HG03457 (cell line): ENCODE measurements at regions not wholly inside any gene's neighbourhood (a gene's known extent, or its start where the extent isn't known, plus 50 kb on each side); places are given as distances from the start of the nearest gene placed in this dataset.
"Not testable (repeated sequence)": the region's sequence is repeated elsewhere in the genome, so short reads cannot be mapped to it uniquely, and the experiment has no call there.

ENCODE experiments used
- ATAC-seq: cut with Tn5 transposase; IDR thresholded peaks from one replicate; pipeline ENCODE4 v1.9.1; 2021; ENCODE audit warnings: moderate number of reproducible peaks; ENCODE audit not compliant: unreplicated experiment

DNA sequence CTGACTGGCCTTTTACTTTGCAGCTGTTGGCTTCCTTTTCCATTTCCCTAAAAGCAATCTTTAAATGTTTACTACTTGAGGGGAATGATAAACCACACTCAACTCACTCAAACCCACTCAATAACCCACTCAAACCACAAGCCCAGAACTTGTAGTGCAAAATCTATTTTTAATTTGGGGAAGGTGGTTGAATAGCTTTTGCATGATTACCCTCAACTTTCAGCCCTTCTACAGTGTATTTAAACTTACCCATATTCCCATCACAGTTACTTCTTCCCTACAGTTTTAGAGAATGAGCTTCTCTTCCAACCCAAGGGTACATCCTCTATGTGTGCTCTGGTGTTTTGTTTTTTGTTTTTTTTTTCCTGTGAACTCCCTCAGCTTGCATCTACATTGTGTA, 636.1 kb downstream of the TDRD15 start:
- ATAC-seq = no peak

DNA sequence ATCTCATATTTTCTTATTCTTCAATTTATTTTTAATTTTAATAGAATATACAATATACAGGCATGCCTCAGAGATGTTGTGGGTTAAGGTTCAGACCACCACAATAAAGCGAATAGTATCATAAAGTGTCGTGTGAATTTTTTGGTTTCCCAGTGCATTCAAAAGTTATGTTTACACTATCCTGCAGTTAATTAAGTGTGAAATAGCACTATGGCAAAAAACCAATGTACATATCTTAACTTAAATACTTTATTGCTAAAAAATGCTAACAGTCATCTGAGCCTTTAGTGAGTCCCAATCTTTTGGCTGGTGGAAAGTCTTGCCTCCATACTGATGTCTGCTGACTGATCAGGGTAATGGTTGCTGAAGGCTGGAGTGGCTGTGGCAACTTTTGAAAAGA, 637.6 kb downstream of the TDRD15 start:
- no peak for ATAC-seq

DNA sequence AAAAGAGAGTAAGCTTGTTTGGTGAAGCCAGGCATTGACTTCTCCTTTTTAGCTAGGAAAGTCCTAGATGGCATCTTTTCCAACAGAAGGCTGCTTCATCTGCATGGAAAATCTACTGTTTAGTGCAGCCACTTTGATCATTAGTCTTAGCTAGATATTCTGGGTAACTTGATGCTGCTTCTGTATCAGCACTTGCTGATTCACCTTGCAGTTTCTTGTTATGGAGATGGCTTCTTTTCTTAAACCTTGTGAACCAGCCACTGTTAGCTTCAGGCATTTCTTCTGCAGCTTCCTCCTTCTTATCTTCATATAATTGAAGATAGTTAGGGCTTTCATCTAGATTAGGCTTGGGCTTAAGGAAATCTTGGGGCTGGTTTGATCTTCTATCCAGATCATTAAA, 639.7 kb downstream of the TDRD15 start:
- no peak for ATAC-seq

DNA sequence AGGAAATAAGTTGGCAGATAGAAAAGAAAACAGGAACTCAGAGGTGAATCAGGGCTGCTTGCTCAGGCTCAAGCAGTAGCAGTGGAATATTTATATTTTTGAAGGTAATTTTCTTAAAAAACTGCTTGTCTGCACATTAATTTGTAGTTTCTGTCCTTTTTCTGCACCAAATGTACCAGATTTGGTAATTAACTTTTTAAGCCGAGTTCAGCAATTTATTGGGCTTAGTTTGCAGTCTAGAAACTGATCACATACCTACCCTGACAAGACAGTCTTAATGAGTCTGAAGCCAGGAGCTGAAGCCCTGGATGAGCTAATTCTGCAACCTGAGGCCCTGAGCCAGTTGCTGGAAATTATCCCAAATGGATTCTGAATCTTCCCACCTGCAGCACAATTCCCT, 647.0 kb downstream of the TDRD15 start:
- ATAC-seq = no peak

DNA sequence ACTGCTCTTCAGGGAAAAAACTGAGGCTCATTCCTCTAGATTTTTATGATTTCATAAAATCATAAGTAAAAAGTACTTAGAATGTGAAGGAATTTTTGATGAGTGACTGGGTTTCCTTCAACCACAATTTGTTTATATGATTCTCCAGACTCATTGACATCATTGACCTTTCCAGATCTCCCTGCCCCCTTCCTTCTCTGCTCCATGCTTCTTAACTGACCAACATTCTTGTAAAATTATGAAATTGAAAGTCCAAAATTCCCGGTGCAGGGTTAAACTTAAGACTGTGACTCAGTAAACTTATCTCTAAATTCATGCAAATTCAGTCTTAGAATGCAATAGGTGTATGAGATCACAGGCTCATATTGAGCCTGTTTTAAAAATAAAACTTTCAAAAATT, 648.9 kb downstream of the TDRD15 start:
- no peak for ATAC-seq

DNA sequence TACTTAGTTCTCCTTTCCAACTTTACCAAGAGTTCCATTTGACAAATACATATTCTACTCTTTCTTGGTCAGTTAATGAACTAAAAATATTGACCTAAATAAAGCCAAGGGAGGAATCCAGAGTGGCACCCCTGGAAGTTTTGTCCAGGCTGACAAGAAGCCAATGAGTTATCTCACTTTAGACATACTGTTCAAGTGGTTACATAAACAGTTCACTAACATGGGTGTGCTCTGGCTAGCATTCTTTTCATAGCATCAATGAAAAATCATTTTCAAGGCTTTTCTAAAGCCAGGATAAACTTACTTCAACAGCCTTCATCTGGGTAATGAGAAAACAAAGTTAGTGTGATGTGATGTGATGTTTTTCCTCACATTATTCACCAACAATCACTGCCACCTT, 649.4 kb downstream of the TDRD15 start:
- ATAC-seq = no peak

DNA sequence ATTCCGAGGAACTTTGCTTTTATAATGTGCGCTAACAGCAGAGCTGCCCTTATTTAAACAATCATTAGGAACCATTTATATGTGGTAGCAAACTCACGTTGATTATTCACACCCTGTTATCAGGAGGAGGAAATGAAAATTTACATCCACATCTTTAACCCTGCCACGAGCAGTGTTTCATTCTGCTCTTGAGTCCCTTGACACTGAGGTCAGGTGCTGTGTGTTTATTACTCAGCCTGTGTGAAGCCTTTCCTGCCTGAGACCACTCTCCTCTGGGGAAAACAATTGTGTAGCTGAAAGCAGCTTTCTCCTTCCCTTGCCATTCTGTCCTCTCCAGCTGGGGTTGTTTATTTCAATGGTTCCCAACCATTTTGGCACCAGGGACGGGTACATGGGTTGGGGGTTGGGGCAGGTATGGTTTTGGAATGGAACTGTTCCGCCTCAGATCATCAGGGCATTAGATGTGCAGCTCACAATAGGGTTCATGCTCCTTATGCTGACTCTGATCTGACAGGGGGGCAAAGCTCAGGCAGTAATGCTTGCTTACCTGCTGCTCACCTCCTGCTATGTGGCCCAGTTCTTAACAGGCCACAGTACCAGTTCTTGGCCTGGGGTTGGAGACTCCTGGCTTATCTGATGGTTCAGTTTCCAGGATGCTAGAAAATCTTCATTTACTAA, 651.1 kb downstream of the TDRD15 start:
- ATAC-seq = no peak

DNA sequence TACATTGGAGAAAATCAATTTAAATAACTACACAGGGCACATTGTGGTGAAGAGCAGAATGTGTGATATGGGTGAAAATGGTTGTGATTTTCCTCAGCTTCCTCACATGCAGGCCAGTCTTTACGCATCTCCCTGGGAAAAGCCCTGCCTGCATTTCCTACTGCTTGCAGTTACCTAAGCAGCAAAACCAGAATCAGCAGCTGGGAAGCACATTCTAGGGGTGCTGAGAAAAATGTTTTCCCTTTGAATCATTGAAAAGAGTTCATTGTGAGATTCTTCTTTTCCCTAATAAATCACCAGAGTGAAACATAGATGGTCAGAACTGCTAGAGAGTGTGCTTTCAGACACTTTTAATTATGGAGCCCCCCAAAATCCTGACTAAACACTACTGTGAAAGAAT, 656.0 kb downstream of the TDRD15 start:
- ATAC-seq = no peak

DNA sequence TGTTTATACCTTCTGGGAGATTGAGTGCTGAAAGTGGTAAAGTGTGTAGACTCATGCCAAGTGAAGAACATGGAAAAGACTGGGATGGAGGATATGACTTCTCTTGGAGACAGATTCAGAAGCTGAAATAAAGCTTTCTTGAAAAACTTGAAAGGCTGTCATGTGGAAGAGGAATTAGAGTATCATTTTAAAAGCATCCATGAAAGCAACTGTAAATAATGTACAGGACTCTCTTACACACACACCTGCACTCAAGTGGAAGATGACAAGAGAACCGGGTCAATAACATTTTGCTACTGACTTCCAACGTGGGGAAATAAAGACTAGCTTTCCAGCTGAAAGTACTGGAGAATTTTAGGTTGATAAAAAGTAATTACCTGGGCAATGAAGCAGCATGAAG, 658.2 kb downstream of the TDRD15 start:
- no peak for ATAC-seq

DNA sequence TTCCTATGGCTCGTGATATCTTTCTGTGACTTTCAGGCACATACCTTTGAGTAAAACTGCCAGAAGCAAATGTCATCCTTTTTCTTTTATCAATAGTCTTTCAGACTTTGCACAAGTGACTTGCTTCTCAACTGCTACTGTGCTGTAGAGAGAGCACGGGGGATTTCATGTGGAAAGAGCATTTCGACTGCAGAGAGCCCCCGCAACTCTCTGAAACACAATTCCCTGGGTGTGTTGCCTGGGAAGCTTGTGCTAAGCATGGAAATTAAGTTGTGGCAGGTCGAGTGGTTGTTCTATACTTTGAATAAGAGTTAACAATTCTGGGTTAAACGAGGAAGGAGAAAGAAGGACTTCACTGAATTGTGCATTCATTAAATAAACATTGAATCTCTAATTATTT, 659.1 kb downstream of the TDRD15 start:
- ATAC-seq = no peak

DNA sequence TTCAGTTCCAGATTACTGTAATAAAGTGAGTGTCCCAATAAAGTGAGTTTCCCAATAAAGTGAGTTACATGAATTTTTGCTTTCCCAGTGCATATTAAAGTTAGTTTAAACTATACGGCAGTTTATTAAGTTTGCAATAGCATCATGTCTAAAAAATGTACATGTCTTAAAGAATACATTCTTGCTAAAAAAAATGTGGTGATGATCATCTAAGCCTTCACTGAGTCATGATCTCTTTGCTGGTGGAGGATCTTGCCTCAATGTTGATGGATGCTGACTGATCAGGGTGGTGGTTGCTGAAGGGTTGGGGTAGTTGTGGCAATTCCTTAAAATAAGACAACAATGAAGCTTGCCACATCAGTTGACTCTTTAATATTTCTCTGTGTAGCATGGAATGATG, 664.2 kb downstream of the TDRD15 start:
- no peak for ATAC-seq

DNA sequence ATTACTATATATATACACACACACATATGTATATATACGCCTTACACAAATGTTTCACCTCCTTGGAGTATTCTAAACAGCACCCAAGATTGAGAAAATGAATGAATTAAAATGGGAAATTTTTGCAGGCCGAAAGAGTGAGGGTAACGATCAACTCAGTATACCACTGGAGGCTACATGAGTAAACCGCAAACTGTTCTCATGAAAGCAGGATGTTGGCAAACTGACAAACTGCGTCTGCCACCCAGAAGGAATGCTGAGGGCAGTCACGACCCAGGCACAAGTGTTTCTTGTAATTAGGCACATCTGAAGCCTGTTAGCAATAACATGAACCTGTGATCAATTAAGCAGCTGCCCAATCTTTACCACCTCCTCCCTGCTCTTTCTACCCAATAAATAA, 666.5 kb downstream of the TDRD15 start:
- ATAC-seq = not testable (repeated sequence)

DNA sequence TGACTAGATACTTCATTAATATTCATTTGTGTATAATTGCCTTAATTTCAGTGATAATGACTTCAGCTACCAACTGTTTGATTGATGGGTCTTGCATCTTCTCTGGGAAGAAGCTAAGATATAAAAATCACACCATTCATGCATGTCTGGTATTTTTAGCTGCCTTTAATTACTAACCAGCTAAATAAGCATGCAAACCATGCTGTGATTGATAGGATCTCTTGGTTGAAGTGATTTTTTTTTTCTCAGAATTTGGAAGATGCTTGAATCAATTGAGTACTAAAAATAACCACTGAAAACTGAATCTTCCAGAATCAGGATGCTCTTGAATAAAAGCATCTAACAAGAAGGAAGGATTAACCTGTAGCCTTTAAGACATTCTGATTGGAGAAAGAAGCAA, 668.8 kb downstream of the TDRD15 start:
- ATAC-seq = no peak

DNA sequence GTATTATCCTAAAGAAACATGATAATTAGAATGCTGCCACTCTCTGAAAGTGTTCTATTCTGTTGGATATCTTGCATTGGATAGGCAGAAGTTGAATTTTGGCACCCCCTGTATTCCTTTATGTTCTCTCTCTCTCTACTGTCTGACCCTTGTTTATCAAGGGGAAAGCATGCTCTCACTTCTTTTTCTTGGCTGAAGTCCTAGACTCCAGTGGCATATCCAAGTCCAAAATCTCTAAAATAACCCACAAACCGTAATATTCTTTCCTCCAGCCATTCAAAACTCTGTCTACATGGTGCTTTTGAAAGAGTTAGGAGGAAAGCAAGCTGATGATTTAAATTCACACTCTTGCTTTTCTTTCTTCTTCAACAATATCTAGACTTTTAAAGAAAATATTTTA, 669.7 kb downstream of the TDRD15 start:
- ATAC-seq = no peak

DNA sequence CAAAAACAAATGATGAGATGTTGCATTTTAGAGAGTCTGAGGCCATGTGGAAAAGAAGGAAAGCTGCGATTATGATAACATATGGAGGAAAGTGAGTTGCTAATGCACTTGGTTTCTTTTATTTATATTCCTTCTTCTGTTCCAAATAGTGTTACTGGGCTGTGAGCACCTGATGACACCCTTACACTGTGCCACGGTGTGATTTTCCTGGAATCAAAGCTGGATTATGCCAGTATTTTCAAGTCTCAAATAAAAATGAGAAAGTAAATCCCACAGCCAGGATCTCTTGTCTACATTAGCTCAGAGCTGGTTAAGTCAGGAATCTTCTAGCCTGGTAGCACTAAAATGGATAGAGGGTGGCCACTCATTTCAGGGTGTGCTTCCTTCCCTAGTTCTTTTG, 670.8 kb downstream of the TDRD15 start:
- ATAC-seq = no peak

DNA sequence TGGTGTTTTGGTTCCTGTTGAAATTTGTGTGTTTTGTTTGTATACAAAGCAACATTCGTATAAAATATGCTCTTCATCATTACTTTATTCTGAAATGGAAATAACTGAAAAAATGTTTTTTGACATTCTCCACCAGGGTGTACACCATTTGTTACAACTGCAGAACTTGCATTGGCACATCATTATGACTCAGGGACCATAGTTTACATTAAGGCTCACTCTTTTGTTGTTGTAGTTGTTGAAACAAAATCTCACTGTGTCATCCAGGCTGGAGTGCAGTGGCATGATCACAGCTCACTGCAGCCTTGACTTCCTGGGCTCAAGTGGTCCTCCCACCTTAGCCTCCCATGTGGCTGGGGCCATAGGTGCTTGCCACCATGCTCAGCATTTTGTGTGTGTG, 676.6 kb downstream of the TDRD15 start:
- ATAC-seq = no peak

DNA sequence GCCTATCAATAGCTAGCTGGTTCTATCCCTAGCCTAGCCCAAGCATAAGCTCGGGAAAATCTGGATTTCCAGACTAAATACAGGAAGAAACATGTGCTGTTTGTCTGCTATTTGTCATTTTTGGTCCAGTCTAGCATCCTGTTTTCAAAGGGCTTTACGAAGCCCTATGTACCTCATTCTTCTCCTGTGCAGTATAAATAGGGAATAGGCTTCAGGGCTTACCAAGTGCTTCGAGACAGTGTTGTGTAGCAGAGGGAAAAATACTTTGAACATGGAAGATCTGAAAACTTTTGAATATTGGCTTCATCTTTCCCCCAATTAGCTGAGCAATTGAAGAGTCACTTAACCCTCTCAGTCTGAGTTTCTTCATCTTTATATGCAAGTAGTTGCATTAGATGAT, 679.8 kb downstream of the TDRD15 start:
- ATAC-seq = no peak

DNA sequence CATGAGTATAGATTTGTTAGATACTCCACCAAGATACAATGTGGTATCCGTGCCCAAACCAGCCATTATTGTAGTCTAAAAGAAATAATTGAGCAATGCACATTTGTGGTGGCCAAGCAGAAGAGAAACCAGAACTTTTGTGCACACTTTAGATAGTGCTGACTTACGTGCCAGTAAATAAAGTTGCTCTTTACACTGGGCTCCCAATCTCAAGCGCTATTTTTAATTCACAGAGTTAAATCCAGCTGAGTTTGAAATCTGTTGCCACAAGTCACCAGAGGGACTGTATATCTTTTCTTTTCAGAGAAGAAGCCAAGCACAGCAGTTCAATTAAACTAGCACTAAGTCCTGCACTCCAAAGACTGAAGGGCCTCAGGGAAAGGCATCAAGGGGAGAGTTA, 680.4 kb downstream of the TDRD15 start:
- ATAC-seq = no peak

DNA sequence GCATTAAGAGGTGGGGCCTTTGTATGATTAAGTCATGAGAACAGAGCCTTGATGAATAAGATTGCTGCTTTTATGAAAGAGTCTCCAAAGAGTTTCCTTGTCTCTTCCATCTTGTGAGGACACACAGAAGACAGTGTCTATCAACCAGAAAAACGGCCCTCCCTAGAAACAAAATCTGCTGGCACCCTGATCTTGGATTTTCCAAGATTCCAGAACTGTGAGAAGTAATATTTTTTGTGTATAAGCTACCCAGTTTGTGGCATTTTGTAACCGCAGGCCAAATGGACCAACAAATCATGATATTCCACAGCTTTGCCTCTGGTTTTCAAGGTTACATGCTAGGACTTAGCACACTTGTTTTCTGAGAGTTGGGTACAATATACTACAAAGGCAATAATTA, 687.8 kb downstream of the TDRD15 start:
- no peak for ATAC-seq

DNA sequence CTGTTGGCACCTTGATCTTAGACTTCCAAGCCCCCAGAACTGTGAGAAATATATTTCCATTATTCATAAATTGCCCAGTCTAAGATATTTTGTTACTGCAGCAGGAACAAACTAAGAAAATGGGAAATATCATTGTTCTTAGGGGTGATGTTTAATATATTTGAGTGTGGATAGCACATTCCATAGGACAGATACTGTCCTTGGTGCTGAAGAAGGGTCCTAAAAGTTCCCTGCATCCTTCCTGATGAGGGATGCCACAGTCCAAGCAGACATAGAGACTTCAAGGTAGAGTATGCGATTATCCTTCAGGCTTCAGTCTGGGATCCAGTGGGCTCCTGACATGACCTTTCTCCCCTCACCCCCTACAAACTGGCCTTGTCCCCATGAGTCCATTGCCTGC, 689.0 kb downstream of the TDRD15 start:
- no peak for ATAC-seq

DNA sequence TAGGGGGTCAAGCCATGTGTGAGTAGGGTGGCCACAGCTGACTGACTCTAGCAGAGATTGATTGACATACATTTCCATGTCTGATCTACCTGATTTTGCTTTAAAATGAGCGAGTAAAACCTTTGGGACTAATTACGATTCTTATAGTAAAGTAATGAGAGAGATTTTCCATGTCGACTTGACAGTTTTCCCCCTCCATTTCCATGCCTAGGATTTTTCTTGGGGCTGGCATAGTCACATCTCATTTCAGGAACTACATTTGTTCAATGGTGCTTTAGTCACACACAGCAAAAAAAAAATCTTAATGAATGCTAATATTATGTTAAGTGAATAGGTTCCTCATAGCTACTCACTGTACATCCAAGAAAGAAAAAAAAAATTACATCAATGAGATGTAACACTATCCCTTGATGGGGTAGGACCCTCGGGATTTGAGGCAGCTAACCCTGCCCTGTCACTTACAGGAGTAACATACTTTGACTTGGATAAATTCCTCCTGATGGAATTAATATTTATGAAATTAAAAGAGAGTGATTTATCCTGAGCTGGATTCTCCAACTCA, 690.9 kb downstream of the TDRD15 start:
- no peak for ATAC-seq

DNA sequence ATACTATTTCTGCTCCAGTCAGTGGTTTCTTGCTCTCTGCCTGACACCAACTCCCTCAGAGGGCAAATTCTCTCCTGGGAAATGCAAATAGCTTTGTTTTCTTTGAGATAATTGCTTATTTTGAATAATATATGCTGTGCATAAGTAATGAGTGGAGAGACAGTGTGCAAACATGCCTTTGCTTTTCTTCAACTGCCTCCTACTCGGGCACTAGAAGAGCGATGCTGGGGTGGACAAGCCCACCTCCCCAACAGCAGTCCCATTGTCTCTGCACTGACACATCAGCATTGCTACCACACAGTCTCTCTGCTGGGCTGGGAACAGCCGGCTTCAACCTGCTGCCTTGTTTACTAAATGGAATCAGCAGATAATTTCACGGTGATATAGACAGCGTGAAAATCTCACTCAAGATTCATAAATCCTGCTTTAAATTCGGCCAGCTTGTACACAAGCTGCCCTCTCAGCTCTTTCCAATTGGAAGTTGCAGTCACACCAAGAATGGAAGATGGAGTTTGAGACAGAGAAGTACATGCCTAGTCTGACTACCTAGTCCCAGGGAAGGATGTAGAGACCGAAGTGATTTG, 694.5 kb downstream of the TDRD15 start:
- ATAC-seq = no peak

DNA sequence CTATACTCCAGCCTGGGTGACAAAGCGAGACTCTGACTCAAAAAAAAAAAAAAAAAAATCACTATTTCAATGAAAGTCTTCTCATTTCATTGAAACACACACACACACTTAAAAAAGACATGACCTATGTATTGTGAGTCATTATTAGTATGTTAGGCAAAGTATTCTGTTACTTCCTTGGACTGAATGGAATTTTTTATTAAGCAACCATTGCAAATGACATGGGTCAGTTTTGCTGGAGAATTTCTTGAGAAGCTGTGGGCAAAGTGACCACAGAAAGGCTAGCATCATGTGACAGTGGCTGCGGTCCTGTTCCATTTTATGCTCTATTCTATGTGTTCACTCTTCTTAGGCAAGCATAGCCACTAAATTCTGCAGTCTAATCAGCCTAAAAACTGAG, 695.7 kb downstream of the TDRD15 start:
- no peak for ATAC-seq
